ENCODE measurements at regions not wholly inside any gene's neighbourhood (a gene's known extent, or its start where the extent isn't known, plus 50 kb on each side); places are given as distances from the start of the nearest gene placed in this dataset.

GRCh38 chr10:55203319-55203718 lies 402.3 kb upstream of the PCDH15 start:
- no peaks in the 10 kb centered on the region for H3K36me3 ChIP-seq
- no peaks in the 10 kb centered on the region for H3K9me3 ChIP-seq
- no peak for TF ChIP-seq CTCF (IDR thresholded peaks at IDR 0.05)
- TF ChIP-seq EP300 (IDR thresholded peaks at IDR 0.05): no peak
- TF ChIP-seq POLR2A (IDR thresholded peaks at IDR 0.05): no peak
- no peak for TF ChIP-seq POLR2AphosphoS5 (IDR thresholded peaks at IDR 0.05)
- no peaks in the 10 kb centered on the region for H3K4me1 ChIP-seq
- no peak overlapping the region for H3K27ac ChIP-seq
- intact Hi-C loops (cut with DNase I): no loop called here
- WGBS, 2 donors: 39 to 52% methylated on average over 3 of the region's 3 CpGs
- no peak overlapping the region for H3K4me3 ChIP-seq
- no peak for DNase-seq
- H3K27me3 ChIP-seq: no peaks in the 10 kb centered on the region

GRCh38 chr10:55200020-55200419 lies 399.0 kb upstream of the PCDH15 start:
- DNase-seq: no peak
- intact Hi-C loops (cut with DNase I): no loop called here
- 51 to 69% methylated on average over 2 of the region's 2 CpGs for WGBS, 2 donors

GRCh38 chr10:55191236-55191860 lies 390.3 kb upstream of the PCDH15 start:
- H3K27me3 ChIP-seq: no peaks in the 10 kb centered on the region
- H3K36me3 ChIP-seq: no peaks in the 10 kb centered on the region
- WGBS, 2 donors: 51 to 82% methylated on average over 2 of the region's 2 CpGs
- H3K9me3 ChIP-seq: no peaks in the 10 kb centered on the region
- no peaks in the 10 kb centered on the region for H3K4me1 ChIP-seq
- DNase-seq: no peak
- no peak overlapping the region for H3K27ac ChIP-seq
- no peak overlapping the region for H3K4me3 ChIP-seq
- intact Hi-C loops (cut with DNase I): no loop called here
- TF ChIP-seq CTCF (IDR thresholded peaks at IDR 0.05) (no peak), EP300 (IDR thresholded peaks at IDR 0.05) (no peak), POLR2A (IDR thresholded peaks at IDR 0.05) (no peak), POLR2AphosphoS5 (IDR thresholded peaks at IDR 0.05) (no peak)

More at GRCh38 chr10:55200020-55200419, 399.0 kb upstream of the PCDH15 start:
- no peaks in the 10 kb centered on the region for H3K27me3 ChIP-seq
- H3K9me3 ChIP-seq: no peaks in the 10 kb centered on the region
- H3K27ac ChIP-seq: no peak overlapping the region
- TF ChIP-seq CTCF (IDR thresholded peaks at IDR 0.05) (no peak), EP300 (IDR thresholded peaks at IDR 0.05) (no peak), POLR2A (IDR thresholded peaks at IDR 0.05) (no peak), POLR2AphosphoS5 (IDR thresholded peaks at IDR 0.05) (no peak)
- no peaks in the 10 kb centered on the region for H3K4me1 ChIP-seq
- no peaks in the 10 kb centered on the region for H3K36me3 ChIP-seq
- H3K4me3 ChIP-seq: no peak overlapping the region

- Histone ChIP-seq H3K36me3 (no peaks in the 10 kb centered on the region), H3K27me3 (no peaks in the 10 kb centered on the region), H3K4me1 (no peaks in the 10 kb centered on the region), H3K27ac (no peak overlapping the region), H3K9me3 (no peaks in the 10 kb centered on the region), H3K4me3 (no peak overlapping the region)
- WGBS, 2 donors: 38 to 61% methylated on average over 2 of the region's 2 CpGs
- no peak for DNase-seq
- TF ChIP-seq CTCF (IDR thresholded peaks at IDR 0.05) (no peak), EP300 (IDR thresholded peaks at IDR 0.05) (no peak), POLR2AphosphoS5 (IDR thresholded peaks at IDR 0.05) (no peak), POLR2A (IDR thresholded peaks at IDR 0.05) (no peak)
- intact Hi-C loops (cut with DNase I): no loop called here
These were observed 383.0 kb upstream of the PCDH15 start for GRCh38 chr10:55183993-55184392.

- no peaks in the 10 kb centered on the region for H3K27me3 ChIP-seq
- no peak for DNase-seq
- H3K36me3 ChIP-seq: no peaks in the 10 kb centered on the region
- TF ChIP-seq POLR2A (IDR thresholded peaks at IDR 0.05): no peak
- TF ChIP-seq EP300 (IDR thresholded peaks at IDR 0.05): no peak
- TF ChIP-seq CTCF (IDR thresholded peaks at IDR 0.05): no peak
- no peak for TF ChIP-seq POLR2AphosphoS5 (IDR thresholded peaks at IDR 0.05)
- no peaks in the 10 kb centered on the region for H3K9me3 ChIP-seq
- H3K4me1 ChIP-seq: no peaks in the 10 kb centered on the region
- no peak overlapping the region for H3K27ac ChIP-seq
- 84 to 93% methylated on average over 1 of the region's 1 CpG for WGBS, 2 donors
- no peak overlapping the region for H3K4me3 ChIP-seq
- intact Hi-C loops (cut with DNase I): no loop called here
These were observed 379.3 kb upstream of the PCDH15 start for GRCh38 chr10:55180357-55180756.

All from sigmoid colon (tissue), 6 donors.